Spleen (tissue), 11 donors: ENCODE measurements at regions not wholly inside any gene's neighbourhood (a gene's known extent, or its start where the extent isn't known, plus 50 kb on each side); places are given as distances from the start of the nearest gene placed in this dataset.

Source experiments
- DNase-seq: peaks from one replicate; pipeline ENCODE4 v3.0.0-alpha.2; 2020
- H3K27ac ChIP-seq, 8 donors: fragments of 200-600 bp; sonication (generic) in 7 of 8; 1 replicate in 4 of 8; 2 replicates in 4 of 8; pipeline versions ENCODE4 v1.5.0 to v1.8.0; 2016 to 2021; ENCODE audit warnings: inconsistent platforms in 4 of 8, mild to moderate bottlenecking in 4 of 8, moderate library complexity in 1 of 8
- H3K27me3 ChIP-seq, 7 donors: fragments of 200-600 bp; sonication (generic) in 6 of 7; replicated peaks in 1 of 7; 1 replicate in 4 of 7; 2 replicates in 3 of 7; pipeline versions ENCODE4 v1.5.0 to v1.8.0; 2016 to 2021; ENCODE audit warnings: inconsistent platforms in 3 of 7, mild to moderate bottlenecking in 1 of 7
- H3K36me3 ChIP-seq, 6 donors: fragments of 200-600 bp; sonication (generic) in 5 of 6; 1 replicate in 4 of 6; 2 replicates in 2 of 6; pipeline versions ENCODE4 v1.5.0 to v1.8.0; 2016 to 2021; ENCODE audit warnings: inconsistent platforms in 2 of 6
- H3K4me1 ChIP-seq, 6 donors: fragments of 200-600 bp; sonication (generic) in 5 of 6; 1 replicate in 3 of 6; 2 replicates in 3 of 6; pipeline versions ENCODE4 v1.5.0 to v1.8.0; 2016 to 2021; ENCODE audit warnings: inconsistent platforms in 3 of 6
- H3K4me3 ChIP-seq, 8 donors: fragments of 200-600 bp; sonication (generic) in 7 of 8; 1 replicate in 4 of 8; 2 replicates in 4 of 8; pipeline versions ENCODE4 v1.5.0 to v1.8.0; 2016 to 2021; ENCODE audit warnings: inconsistent platforms in 4 of 8, mild to moderate bottlenecking in 4 of 8, moderate library complexity in 2 of 8
- H3K9me3 ChIP-seq, 8 donors: fragments of 200-600 bp; sonication (generic) in 7 of 8; 1 replicate in 4 of 8; 2 replicates in 4 of 8; pipeline versions ENCODE4 v1.5.0 to v1.8.0; 2016 to 2021; ENCODE audit warnings: inconsistent platforms in 4 of 8
- CTCF ChIP-seq, 11 experiments: fragments of 200-600 bp in 7 of 11; fragments of 450-650 bp in 4 of 11; sonication (generic) in 4 of 11; IDR thresholded peaks in 8 of 11; conservative IDR thresholded peaks in 3 of 11; 1 replicate in 7 of 11; 2 replicates in 4 of 11; pipeline versions ENCODE4 v1.4.0 to v1.8.0; 2016 to 2021; ENCODE audit warnings: antibody characterized with exemption in 11 of 11, inconsistent platforms in 4 of 11, mild to moderate bottlenecking in 1 of 11
- POLR2A ChIP-seq, 3 donors: fragments of 450-650 bp; IDR thresholded peaks; one replicate each; pipeline ENCODE4 v1.5.1; 2017; ENCODE audit warnings: antibody characterized with exemption in 3 of 3, mild to moderate bottlenecking in 1 of 3
- POLR2AphosphoS5 ChIP-seq, 3 donors: sonication (generic); formaldehyde crosslinking; IDR thresholded peaks; one replicate each; pipeline ENCODE4 v1.5.1; 2017; ENCODE audit warnings: antibody characterized with exemption in 3 of 3
- WGBS, 5 donors: extraction: QIAGEN DNeasy Blood & Tissue Kit in 3 of 5; methylation state at CpG; one replicate each; pipeline versions ENCODE4 v1.1.5 to v1.1.7; 2013 to 2018; 5-methylcytosine and 5-hydroxymethylcytosine counted together
- intact Hi-C: fragments of 100-400 bp; cut with DNase I; formaldehyde crosslinking; loops from one replicate; pipeline ENCODE4 v1.15.0; 2023; ENCODE audit warnings: low total_unique reads
- donor health status: healthy with polysubstance abuse.
- donor health status: DM: no; HTN: no; CAD: no; lungs with moderate emphysema.
- donor health status: DM: no; HTN: no; CAD: no.
- donor health status: Bipolar disorder and iron deficiency.
- donor health status: healthy.
- donor health status: DM: no; HTN: no; CAD: no.
- donor health status: DM: yes; HTN: yes; CAD: no.

GRCh38 chr4:29521281-29521680 is 1198.9 kb upstream of the PCDH7 start:
- no peak for DNase-seq
- TF ChIP-seq CTCF (IDR thresholded peaks at IDR 0.05 in 8 of 11, conservative IDR thresholded peaks at IDR 0.05 in 3 of 11) (no peak), POLR2A (IDR thresholded peaks at IDR 0.05) (no peak), POLR2AphosphoS5 (IDR thresholded peaks at IDR 0.05) (no peak)
- WGBS, 5 donors, result 51 to 89% (median 76%) methylated on average over 1 of the region's 1 CpG

GRCh38 chr4:29536745-29537144 is 1183.4 kb upstream of the PCDH7 start:
- TF ChIP-seq POLR2AphosphoS5 (IDR thresholded peaks at IDR 0.05) (no peak), CTCF (IDR thresholded peaks at IDR 0.05 in 8 of 11, conservative IDR thresholded peaks at IDR 0.05 in 3 of 11) (no peak), POLR2A (IDR thresholded peaks at IDR 0.05) (no peak)
- WGBS, 5 donors, result 73 to 88% (median 81%) methylated on average over 3 of the region's 3 CpGs
- no peak for DNase-seq

More at GRCh38 chr4:29521281-29521680, 1198.9 kb upstream of the PCDH7 start:
- H3K9me3 ChIP-seq, result peaks cover 0 to 23% (median 12%) of the 10 kb centered on the region in 8 donors
- H3K27me3 ChIP-seq, result no peaks in the 10 kb centered on the region
- H3K4me1 ChIP-seq, result no peaks in the 10 kb centered on the region
- no peaks in the 10 kb centered on the region for H3K36me3 ChIP-seq
- H3K27ac ChIP-seq, result no peak overlapping the region
- H3K4me3 ChIP-seq, result no peak overlapping the region
- intact Hi-C loops, result no loop called here

GRCh38 chr4:29538889-29539646 is 1181.1 kb upstream of the PCDH7 start:
- Histone ChIP-seq H3K4me3 (no peak overlapping the region), H3K27ac (no peak overlapping the region), H3K27me3 (no peaks in the 10 kb centered on the region), H3K9me3 (peaks cover 0 to 18% (median 12%) of the 10 kb centered on the region in 8 donors), H3K36me3 (no peaks in the 10 kb centered on the region), H3K4me1 (no peaks in the 10 kb centered on the region)
- intact Hi-C loops, result no loop called here
- no peak for DNase-seq
- 47 to 66% (median 55%) methylated on average over 4 of the region's 4 CpGs for WGBS, 5 donors
- TF ChIP-seq POLR2AphosphoS5 (IDR thresholded peaks at IDR 0.05), result no peak
- TF ChIP-seq CTCF (IDR thresholded peaks at IDR 0.05 in 8 of 11, conservative IDR thresholded peaks at IDR 0.05 in 3 of 11), result no peak
- no peak for TF ChIP-seq POLR2A (IDR thresholded peaks at IDR 0.05)

More at GRCh38 chr4:29536745-29537144, 1183.4 kb upstream of the PCDH7 start:
- Histone ChIP-seq H3K4me1 (no peaks in the 10 kb centered on the region), H3K9me3 (peaks cover 0 to 4% (median 1%) of the 10 kb centered on the region in 8 donors), H3K27ac (no peak overlapping the region), H3K36me3 (no peaks in the 10 kb centered on the region), H3K4me3 (no peak overlapping the region), H3K27me3 (no peaks in the 10 kb centered on the region)
- intact Hi-C loops, result no loop called here

- H3K9me3 ChIP-seq, result peaks cover 0 to 23% (median 12%) of the 10 kb centered on the region in 8 donors
- no peak for DNase-seq
- H3K36me3 ChIP-seq, result no peaks in the 10 kb centered on the region
- H3K27ac ChIP-seq, result no peak overlapping the region
- TF ChIP-seq POLR2A (IDR thresholded peaks at IDR 0.05) (no peak), CTCF (IDR thresholded peaks at IDR 0.05 in 8 of 11, conservative IDR thresholded peaks at IDR 0.05 in 3 of 11) (no peak), POLR2AphosphoS5 (IDR thresholded peaks at IDR 0.05) (no peak)
- intact Hi-C loops, result no loop called here
- H3K27me3 ChIP-seq, result no peaks in the 10 kb centered on the region
- H3K4me1 ChIP-seq, result no peaks in the 10 kb centered on the region
- WGBS, 5 donors, result 63 to 80% (median 68%) methylated on average over 2 of the region's 2 CpGs
- H3K4me3 ChIP-seq, result no peak overlapping the region
Measured at GRCh38 chr4:29540439-29541102, 1179.6 kb upstream of the PCDH7 start.
